ENCODE measurements at regions not wholly inside any gene's neighbourhood (a gene's known extent, or its start where the extent isn't known, plus 50 kb on each side); places are given as distances from the start of the nearest gene placed in this dataset.

DNA sequence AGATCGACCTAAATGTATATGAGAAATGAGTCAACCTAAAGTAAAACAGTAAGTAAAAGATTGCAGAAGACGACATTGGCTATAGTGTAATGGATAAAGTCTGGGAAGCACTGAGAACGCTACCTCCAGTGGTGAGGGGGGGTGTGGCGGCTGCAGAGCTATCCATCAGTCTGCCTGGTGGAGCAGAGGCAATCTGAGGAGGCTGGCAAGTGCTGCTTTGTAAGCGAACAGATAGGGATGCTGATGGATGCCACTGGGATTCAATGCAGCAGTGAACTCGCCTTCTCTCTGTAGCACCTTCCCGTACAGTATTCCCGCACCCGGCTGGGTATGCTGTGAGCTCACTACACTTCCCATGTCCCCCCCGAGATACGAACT is 261.5 kb downstream of the NSG2 start:
- DNase-seq (ENCODE audit: insufficient read length, low spot score) (no peak), FAIRE-seq (no peak)

DNA sequence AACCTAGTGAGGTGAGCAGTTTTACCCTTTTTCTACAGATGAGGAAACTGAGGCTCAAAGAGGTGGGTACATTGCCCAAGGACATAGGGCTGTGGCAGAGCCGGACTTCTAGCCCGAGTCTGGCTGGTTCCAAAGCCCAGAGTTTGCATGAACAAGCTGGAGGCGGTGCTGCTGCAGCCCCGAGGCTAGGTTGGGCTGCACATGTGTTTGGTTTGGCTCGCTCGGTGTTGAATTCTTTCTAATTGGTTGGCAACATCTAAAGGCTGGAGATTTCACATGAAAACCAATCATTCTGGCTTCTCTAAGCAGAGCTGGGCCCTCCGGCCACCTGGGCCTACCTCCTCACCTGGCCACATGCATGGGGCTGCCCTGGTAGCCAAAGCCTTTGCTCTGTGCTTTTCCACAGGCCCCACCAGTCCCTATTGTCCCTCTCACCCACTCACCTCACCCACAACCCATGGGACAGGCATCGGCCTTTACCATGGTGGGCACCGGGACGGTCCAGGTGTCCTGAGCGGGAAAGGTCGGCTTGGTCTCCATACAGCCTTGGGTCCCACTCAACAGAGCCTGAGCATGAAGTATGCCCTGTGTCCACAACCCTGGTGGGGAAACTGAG is 262.3 kb downstream of the NSG2 start:
- FAIRE-seq, result no peak
- DNase-seq (ENCODE audit: insufficient read length, low spot score), result no peak

DNA sequence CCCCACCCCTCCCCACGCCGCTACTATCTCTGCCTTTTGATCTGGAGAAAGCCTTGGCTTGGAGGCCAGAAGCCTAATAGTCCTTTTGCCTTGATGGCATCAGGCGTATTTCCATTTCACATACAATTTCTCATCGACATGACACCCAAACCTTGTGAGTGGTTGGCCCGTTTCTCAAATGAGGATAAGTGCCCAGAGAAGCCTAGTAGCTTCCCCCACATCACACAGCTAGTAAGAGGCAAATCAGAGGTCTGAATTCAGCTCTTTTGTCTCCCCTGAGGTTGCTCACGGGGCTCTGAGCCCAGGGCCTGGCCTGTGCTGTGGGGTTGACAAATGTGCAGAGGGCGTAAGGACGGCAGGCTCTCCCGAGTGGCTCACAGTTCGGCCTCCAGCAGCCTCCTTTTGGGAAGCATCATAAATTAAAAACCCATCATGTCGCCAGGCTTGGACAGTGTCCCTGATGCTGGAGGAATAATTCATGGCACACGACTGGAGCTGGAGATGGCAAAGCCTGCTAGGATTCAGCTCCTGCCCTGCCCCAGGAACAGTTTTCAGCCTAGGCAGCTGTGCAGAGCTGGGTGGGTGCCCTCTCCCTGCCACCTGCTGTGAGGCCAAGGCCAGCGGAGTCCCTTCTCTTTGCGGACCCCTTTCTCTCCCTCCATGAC is 263.8 kb downstream of the NSG2 start:
- no peak for FAIRE-seq
- DNase-seq (ENCODE audit: insufficient read length, low spot score), result no peak

DNA sequence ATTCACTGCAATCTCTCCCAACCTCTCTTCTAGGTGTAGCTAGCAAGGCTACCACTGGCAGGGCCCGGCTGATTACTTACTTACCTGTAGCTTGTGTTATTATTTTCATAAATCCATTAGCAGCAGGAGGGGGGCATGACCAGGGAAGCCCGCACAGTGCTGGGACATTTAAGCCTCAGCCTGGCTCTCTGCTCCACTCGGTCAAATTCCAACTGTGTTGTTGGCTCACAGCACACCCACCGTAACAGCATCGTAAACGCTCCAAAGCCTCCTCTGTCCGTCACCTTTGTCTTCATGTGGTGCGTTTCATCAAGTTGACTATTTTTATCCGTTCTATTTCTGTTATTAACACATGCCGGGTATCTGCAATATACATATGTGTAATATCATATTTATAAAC is 264.7 kb downstream of the NSG2 start:
- no peak for DNase-seq (ENCODE audit: insufficient read length, low spot score)
- no peak for FAIRE-seq

DNA sequence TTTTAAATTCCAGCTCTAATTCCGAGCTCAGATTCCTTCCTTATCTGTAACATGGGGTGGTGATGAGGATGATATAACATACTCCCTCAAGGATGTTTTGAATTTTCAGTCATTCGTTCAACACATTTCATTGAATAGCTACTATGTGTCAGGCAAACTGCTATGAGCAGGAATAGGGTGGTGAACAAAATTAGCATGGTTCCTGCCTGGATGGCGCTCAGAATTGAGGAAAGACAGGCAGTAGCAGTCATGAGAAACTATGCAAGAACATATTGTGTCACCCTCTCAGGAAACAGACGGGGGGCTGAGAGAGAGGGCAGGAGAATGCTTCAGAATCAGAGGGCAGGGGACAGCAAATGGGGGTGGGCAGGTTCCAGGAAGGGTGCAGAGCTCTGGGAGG is 265.2 kb downstream of the NSG2 start:
- no peak for FAIRE-seq

DNA sequence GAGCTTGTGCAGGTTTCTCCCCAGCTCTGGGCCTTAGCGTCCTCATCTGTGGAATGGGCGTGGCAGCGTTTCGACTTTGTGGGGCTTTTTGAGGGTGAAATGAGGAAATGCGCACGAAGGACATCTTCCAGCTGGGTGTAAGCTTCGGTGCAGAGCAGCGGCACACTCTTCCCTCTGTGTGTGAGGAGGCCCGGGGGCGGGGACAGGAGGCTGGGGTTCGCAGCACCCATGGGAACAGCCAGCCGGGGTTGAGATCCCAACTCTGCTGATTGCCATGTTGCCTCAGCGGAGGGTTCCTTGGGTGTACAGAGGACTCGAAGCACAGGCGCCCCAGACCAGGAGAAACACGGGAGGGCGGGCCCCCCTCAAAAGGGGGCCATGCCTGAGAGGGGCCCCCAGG is 265.6 kb downstream of the NSG2 start:
- no peak for DNase-seq (ENCODE audit: insufficient read length, low spot score)
- no peak for FAIRE-seq

More for the DNA sequence above, 265.2 kb downstream of the NSG2 start:
- no peak for DNase-seq (ENCODE audit: insufficient read length, low spot score)

DNA sequence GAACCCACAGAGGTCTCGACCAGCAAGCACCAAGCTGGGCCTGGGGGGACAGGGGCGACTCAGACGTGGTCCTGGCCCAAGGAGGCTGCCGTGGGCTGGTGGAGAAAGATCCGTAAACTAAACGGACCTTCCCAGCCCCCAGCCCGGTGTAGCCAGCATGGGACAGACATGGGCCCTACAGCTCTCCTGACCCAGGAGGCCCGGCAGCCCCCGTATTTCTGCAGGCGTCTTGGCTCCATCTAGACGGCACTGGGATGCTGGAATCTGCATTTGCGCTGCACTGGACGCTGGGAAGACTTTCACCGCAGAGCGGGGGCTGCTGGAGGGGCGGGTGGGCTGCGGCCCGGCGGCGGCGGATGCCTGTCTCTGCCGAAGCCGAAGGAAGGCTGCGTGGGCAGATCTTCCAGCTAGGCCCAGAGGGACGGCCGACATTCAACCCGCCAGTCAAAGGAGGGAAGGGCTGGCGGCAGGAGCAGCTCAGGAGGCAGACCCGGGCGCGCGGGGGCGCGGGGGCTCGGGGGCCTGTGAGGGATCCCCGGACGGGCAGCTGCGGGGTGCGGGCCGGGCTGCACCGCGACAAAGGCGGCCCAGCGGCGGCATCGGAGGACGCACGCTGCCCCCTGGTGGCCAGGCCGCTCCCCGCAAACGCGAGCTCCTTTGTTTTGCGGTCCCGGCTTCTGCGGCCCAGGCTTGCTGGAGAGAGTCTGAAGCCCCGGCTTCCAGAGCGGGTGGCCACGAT is 266.2 kb downstream of the NSG2 start:
- DNase-seq (ENCODE audit: insufficient read length, low spot score), result peak; percentile 78
- no peak for FAIRE-seq

DNA sequence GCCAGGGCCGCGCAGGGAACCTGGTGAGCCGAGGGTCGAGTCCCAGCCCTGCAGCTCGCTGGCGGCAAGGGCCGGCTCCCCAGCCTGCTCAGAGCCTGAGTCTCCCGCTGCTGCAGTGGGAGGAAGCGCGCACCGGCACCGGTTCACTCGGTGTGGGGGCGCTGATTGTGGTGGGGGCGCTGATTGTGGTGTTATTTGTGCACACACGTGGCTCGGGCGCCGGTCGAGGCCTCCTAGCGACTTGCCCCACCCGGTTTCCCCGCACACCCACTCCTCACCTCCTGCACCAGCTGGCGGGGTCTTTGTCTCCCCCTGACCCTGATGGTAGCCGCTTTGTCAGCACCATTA is 266.7 kb downstream of the NSG2 start:
- DNase-seq (ENCODE audit: insufficient read length, low spot score), result no peak
- FAIRE-seq, result no peak

DNA sequence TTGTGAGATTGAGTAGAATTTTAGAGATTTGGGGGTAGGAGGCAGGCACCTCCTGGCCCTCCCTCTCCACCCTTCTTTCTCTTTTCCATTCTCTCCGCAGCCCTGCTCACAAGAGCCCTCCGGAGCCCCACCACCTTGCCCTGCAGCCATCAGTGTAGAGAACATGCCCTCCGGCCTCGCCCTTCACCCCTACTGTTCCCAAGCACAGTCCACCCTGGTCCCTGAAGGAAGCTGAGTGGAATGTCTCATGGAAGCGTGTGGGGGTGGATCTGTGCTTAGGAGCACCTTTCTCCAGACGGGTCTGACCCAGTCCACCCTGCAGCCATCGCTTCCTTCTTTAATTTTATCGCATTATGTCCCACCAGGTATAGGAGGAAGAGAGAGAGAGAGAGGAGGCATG is 267.1 kb downstream of the NSG2 start:
- DNase-seq (ENCODE audit: insufficient read length, low spot score) (no peak), FAIRE-seq (no peak)

DNA sequence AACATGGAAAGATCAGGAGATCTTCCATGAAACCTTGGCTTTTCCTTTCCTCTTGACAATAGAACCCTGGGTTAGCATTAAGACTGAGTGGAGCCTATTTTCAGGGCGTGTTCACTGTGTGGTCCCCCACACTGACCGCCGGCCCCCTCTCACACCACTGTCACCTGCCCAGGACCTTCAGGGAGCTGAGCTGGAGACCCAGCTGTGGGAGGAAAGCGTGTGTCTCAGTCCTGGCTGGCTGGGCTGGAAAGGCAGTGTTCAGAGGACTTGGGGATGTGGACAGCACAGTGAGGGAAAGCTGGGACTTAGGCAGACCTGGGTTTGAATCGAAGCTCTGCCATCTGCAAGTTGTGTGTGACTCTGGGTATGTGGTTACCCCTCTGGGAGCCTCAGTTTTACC is 268.1 kb downstream of the NSG2 start:
- no peak for DNase-seq (ENCODE audit: insufficient read length, low spot score)
- FAIRE-seq, result no peak

DNA sequence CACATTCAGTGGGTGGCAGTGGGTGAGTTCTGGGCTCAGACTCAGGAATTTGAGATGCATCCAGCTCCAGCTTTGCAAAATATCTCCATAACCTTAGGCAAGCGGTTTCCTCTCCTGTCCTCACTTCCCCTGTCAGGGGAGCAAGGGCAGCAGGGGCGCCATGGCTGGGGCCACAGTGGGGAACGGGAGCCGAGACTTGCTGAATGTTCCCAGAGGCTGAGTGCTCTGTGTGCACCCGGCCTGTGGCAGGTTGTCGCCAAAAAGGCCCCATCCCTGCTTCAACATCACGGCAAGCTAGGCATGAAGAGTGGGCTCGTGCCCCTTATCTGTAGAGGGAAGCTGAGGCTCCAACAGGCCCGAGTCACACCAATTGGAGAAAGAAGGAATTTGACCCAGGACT is 268.8 kb downstream of the NSG2 start:
- DNase-seq (ENCODE audit: insufficient read length, low spot score), result no peak
- FAIRE-seq, result no peak

DNA sequence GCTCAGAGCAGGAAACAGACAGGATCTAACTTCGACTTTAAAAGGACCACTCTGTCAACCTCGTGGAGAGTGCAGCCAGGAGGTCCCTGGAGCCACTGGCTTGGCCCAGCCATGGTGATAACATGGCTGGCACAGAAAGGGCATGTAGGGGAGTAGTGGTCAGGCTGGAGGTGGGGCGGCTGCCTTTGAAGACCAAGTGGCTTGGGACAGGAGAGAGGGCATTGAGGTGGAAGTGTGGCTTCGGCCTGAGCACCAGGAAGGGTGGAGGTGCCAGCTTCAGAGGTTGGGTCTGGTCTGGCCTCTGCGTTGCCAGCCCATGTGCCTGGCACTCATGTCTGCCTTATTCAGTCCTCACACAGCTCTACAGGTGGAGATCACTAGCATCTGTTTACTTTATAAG is 270.0 kb downstream of the NSG2 start:
- FAIRE-seq (no peak), DNase-seq (ENCODE audit: insufficient read length, low spot score) (no peak)

DNA sequence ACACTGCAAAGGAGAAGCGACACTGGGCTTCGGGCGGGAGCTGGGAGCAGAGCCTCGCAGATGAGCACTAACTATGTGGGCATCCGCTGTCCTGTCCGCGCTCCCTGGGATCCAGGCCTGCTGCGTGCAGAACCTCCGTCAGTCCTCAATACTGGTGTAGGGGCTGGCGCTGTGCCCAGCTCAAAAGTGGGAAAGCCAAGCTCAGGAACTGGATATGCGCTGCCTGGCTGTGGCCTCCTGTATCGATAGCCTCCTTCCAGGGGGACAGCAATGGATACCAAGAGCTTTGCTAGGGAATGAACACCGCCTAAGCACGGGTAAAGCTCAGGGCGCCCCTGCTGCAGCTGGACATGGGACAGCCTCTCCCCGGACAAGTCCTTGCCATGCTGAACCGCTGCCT is 270.4 kb downstream of the NSG2 start:
- DNase-seq (ENCODE audit: insufficient read length, low spot score), result no peak
- no peak for FAIRE-seq

DNA sequence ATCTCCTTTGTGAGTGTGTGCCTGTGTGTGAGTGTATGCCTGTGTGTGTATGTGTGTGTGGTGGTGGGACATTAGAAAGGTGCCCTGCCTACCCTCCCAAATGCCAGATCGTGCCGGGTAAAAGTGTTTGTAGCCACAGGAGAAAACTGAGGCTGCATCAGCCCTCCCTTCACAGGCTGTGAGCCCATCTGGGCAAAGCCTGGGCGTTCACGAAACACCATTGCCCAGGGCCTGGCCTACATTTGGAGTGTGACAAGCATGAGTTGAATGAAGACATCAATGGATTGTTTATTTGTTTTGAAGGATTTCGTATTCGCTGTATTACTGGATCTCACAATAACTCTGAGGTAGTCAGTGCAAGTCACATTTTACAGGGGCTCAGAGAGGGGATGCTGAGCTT is 270.8 kb downstream of the NSG2 start:
- no peak for FAIRE-seq
- DNase-seq (ENCODE audit: insufficient read length, low spot score), result no peak

DNA sequence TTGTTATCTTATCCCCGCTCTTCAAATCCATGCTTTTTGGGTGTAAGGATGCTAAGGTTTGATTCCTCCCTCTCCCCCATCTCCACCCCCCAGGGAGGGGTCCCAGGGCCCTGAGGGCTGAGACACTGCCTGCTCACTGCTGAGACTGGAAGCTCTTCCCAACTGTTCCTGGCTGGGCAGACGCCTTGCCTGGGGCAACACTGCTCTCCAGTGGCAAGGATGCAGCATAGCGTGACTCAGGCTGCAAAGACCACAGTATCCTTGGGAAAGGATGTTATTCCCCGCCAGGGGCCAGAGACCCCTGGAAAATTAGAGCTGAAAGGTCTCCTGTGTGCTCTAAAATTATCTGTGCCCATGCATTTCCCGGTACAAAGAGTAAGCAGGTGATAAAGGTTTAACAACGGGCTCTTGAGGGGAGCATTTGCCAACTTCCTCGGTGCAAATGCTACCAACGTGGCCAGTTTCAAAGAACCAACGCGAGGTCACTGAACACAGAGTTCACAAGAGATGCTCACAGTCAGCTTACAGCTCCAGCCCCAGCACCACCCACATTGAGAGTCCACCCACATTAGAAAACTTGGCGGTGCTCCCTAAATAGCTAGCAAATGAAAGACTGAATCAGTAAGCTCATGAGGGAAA is 271.9 kb downstream of the NSG2 start:
- DNase-seq (ENCODE audit: insufficient read length, low spot score), result peak; percentile 15
- FAIRE-seq, result no peak

DNA sequence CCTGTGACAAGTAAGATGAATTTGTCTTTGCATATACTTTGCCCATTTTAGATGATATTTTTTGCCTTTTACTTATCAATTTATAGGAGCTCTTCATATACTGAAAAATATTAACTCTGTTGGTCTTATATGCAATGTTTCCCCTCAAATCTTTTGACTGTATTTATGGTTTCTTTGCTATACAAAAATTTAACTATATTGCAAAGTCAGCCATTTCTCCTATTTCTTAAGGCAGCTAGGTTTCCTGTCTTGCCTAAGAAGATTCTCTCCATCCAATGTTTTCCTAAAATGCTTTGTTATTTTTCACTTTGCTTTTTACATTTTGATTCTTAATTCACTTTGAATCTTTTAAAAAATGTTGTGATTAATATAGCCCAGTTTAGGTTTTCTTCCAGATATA is 273.1 kb downstream of the NSG2 start:
- no peak for FAIRE-seq
- no peak for DNase-seq (ENCODE audit: insufficient read length, low spot score)

DNA sequence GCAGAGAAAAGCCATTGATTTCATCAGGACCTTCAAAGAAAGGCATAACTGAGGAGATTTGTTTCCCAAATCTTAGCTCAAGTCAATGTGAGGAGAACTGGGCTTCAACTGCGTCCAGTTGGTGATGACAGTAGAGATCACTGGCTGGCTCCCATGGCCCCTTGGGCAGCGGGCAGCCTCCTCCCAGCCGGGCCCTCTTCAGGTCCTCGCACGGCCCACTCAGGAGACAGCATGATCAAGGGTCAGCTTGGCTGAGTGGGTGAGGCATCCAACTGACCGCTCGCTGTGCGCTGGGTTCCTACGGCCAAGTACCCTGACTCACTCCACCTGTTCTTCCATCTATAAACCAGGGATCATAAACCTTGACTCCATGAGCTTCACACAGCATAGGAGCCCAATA is 274.0 kb downstream of the NSG2 start:
- DNase-seq (ENCODE audit: insufficient read length, low spot score) (no peak), FAIRE-seq (no peak)

DNA sequence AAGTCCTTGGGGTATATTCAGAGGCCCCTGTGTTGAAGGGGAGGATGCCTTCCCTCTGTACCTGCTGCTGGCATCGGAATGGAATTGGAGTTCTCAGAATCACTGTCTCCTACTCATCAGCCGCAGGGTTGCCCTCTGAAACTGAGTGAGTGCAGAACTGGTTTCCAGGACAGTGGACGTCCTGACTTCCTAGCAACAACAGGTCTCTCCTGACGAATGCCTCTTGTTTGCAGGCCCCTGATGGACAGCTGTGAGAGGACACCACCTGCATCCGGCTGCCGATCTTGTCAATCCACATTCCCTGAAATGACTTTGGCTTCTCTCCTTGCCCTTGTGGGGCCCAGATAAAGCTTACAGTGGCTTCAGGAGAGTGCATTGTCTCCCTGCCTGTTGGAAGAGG is 274.5 kb downstream of the NSG2 start:
- no peak for FAIRE-seq
- DNase-seq (ENCODE audit: insufficient read length, low spot score), result no peak

DNA sequence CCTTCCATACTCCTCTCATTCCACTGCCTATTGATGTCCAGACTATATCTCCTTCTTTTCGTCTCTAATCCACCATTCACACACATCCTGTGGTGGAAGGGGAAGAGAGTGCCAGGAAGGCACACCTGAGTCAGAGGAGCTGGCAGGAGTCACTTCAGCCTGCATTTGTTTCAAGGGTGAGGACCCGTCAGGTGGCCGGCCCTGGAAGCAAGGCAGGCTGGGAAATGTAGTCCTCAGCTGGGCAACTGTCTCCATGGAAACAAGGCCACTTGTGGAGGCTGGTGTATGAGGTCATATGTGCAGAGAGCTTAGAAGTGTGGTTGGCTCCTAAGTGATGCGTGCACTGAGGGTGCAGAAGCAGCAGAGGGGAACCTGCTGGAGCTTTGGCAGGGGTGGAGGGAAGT is 278.4 kb downstream of the NSG2 start:
- DNase-seq (ENCODE audit: insufficient read length, low spot score) (peak; percentile 44), FAIRE-seq (no peak)

DNA sequence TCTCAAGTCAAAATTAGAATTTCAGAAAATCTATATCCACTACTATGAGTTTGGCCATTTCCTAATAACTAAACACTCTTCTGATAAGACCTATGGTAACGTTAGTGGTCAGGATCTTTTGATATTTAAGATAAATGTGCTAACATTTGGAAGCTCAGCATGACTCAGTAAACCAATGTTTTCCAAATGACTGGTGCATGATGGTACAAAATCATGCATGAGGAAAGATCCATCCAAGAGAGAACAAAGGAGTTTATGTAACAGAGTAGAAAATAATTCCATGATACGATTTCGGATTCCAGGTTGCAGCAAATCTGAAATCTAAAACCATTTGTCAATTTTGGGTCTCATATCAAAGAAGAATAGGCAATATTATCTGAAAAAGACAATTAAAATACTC is 279.2 kb downstream of the NSG2 start:
- FAIRE-seq (no peak), DNase-seq (ENCODE audit: insufficient read length, low spot score) (no peak)

DNA sequence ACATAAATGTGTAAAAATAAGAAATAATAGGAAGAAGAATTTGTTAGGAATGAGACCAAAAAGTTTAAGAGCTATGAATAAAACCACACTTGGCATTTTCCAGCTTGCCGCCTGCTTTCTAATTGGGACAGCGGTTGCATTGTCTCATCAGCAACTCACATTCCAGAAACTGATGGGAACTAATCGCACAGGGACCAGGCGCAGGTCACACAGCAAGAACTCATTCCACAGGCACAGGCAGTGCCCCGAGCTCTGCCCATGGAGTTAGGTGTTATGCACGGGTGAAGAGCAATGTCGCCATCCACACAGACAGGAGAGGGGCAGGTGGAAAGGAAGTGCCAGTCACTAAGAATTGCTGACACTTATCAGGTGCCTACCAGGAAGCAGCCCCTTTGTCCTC is 279.9 kb downstream of the NSG2 start:
- no peak for FAIRE-seq

DNA sequence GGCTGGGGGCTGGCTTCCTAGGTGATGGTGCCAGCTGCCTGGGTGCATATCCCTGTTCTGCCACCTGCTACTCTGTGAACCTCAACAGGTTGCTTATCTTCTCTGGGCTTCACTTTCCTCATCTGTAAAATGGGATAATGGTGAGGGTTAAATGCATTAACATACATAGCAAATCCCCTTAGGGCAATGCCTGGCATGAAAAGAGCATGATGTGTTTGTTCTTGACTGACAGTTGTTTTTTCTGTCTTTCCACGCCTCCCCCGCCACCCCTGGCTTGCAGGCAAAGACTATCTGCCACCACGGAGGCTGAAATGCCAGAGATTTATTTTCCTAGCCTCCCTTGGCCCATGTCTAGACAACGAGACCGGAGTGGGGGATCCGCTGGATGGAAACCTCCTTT is 280.5 kb downstream of the NSG2 start:
- FAIRE-seq (no peak), DNase-seq (ENCODE audit: insufficient read length, low spot score) (no peak)

More for the DNA sequence above, 279.9 kb downstream of the NSG2 start:
- DNase-seq (ENCODE audit: insufficient read length, low spot score), result no peak

Data from GM19239 (cell line).